ENCODE measurements at regions not wholly inside any gene's neighbourhood (a gene's known extent, or its start where the extent isn't known, plus 50 kb on each side); places are given as distances from the start of the nearest gene placed in this dataset.

GRCh38 chr15:96524676-96525417 is 194.3 kb downstream of the NR2F2 start:
- H3K4me3 ChIP-seq, result no peak overlapping the region
- intact Hi-C loops (cut with DNase I), result no loop called here
- TF ChIP-seq, protein P1, sequence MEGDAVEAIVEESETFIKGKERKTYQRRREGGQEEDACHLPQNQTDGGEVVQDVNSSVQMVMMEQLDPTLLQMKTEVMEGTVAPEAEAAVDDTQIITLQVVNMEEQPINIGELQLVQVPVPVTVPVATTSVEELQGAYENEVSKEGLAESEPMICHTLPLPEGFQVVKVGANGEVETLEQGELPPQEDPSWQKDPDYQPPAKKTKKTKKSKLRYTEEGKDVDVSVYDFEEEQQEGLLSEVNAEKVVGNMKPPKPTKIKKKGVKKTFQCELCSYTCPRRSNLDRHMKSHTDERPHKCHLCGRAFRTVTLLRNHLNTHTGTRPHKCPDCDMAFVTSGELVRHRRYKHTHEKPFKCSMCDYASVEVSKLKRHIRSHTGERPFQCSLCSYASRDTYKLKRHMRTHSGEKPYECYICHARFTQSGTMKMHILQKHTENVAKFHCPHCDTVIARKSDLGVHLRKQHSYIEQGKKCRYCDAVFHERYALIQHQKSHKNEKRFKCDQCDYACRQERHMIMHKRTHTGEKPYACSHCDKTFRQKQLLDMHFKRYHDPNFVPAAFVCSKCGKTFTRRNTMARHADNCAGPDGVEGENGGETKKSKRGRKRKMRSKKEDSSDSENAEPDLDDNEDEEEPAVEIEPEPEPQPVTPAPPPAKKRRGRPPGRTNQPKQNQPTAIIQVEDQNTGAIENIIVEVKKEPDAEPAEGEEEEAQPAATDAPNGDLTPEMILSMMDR (IDR thresholded peaks at IDR 0.05), result no peak
- TF ChIP-seq POLR2A (IDR thresholded peaks at IDR 0.05), result no peak
- no peaks in the 10 kb centered on the region for H3K36me3 ChIP-seq (replicated peaks in 1 of 2)
- H3K27me3 ChIP-seq, result peaks cover 1% of the 10 kb centered on the region
- DNase-seq, result no peak
- H3K9me3 ChIP-seq (replicated peaks in 1 of 3), result no peaks in the 10 kb centered on the region
- no peak overlapping the region for H3K27ac ChIP-seq
- 64 to 77% (median 70%) methylated on average over 5 of the region's 5 CpGs for WGBS, 4 donors
- H3K4me1 ChIP-seq (replicated peaks in 1 of 2), result no peaks in the 10 kb centered on the region

DNA sequence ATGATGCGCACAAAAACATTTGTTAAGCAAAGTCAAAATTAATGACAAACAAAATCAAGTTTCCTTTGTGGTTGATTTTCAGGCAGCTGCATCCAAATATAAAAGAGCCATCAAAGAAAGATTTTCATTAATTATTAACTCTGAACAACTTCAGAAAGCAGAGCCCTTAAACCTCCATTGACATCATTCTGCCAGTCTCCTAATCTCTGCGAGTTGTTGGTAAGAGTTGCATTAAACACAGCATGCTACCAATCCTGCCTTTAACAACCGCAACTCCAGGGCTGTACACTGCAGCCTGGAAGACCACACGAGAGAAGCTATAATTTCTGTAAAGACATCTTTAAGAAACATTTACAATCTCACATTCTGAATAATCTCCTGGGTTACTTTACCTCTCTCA is 204.6 kb downstream of the NR2F2 start:
- 85 to 88% (median 88%) methylated on average over 4 of the region's 4 CpGs for WGBS, 4 donors
- H3K36me3 ChIP-seq (replicated peaks in 1 of 2), result no peaks in the 10 kb centered on the region
- no peak for DNase-seq
- H3K4me1 ChIP-seq (replicated peaks in 1 of 2), result no peaks in the 10 kb centered on the region
- no peak overlapping the region for H3K4me3 ChIP-seq
- H3K9me3 ChIP-seq (replicated peaks in 1 of 3), result no peaks in the 10 kb centered on the region
- intact Hi-C loops (cut with DNase I), result no loop called here
- H3K27me3 ChIP-seq, result peaks cover 31% of the 10 kb centered on the region
- TF ChIP-seq, protein P1 (IDR thresholded peaks at IDR 0.05), result no peak
- TF ChIP-seq POLR2A (IDR thresholded peaks at IDR 0.05), result no peak
- H3K27ac ChIP-seq, result no peak overlapping the region

DNA sequence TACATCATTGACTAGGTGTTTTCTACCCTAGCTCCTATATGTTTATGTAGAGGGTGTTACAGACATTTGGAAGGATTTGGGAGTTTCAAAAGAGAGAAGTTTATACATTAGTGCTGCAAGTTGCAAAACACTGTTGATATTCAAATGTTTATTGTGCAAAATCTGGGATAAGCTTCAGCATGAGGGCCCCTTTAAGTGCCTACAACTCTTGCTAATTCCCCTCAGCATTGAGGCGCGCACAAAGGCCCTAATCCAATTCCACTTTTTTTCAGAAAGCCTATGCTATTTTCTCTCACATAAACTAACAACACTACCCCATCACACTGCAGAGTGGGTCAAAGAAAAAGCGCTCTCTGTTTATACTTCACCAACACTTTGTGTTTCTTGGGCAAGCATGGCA is 208.0 kb downstream of the NR2F2 start:
- H3K27ac ChIP-seq, result no peak overlapping the region
- WGBS, 4 donors, result 94 to 99% (median 94%) methylated on average over 3 of the region's 3 CpGs
- no peaks in the 10 kb centered on the region for H3K9me3 ChIP-seq (replicated peaks in 1 of 3)
- no peaks in the 10 kb centered on the region for H3K4me1 ChIP-seq (replicated peaks in 1 of 2)
- H3K36me3 ChIP-seq (replicated peaks in 1 of 2), result no peaks in the 10 kb centered on the region
- peaks cover 7% of the 10 kb centered on the region for H3K27me3 ChIP-seq
- no peak overlapping the region for H3K4me3 ChIP-seq
- TF ChIP-seq, protein P1 (IDR thresholded peaks at IDR 0.05), result no peak
- TF ChIP-seq POLR2A (IDR thresholded peaks at IDR 0.05), result no peak
- no peak for DNase-seq
- intact Hi-C loops (cut with DNase I), result no loop called here

GRCh38 chr15:96540283-96540682 is 209.8 kb downstream of the NR2F2 start:
- Histone ChIP-seq H3K4me1 (replicated peaks in 1 of 2) (no peaks in the 10 kb centered on the region), H3K4me3 (no peak overlapping the region), H3K9me3 (replicated peaks in 1 of 3) (no peaks in the 10 kb centered on the region), H3K27me3 (no peaks in the 10 kb centered on the region), H3K36me3 (replicated peaks in 1 of 2) (no peaks in the 10 kb centered on the region), H3K27ac (no peak overlapping the region)
- no peak for DNase-seq
- TF ChIP-seq POLR2A (IDR thresholded peaks at IDR 0.05), result no peak
- TF ChIP-seq, protein P1 (IDR thresholded peaks at IDR 0.05), result no peak
- 90 to 94% (median 91%) methylated on average over 7 of the region's 7 CpGs for WGBS, 4 donors
- intact Hi-C loops (cut with DNase I), result no loop called here
